IMR-90 (cell line): ENCODE measurements at regions not wholly inside any gene's neighbourhood (a gene's known extent, or its start where the extent isn't known, plus 50 kb on each side); places are given as distances from the start of the nearest gene placed in this dataset.

ENCODE experiments used
- ATAC-seq: fragments of 200-7000 bp; cut with Tn5 transposase; 2 replicates; pipeline ENCODE4 v1.9.1; 2020; ENCODE audit warnings: low read depth, mild to moderate bottlenecking, moderate library complexity
- BruUV-seq: library from RNA; stranded (reverse); fragments of 400-500 nt; replicated peaks from 2 replicates; lab custom pipeline; 2021; lab: Mats Ljungman, UMichigan
- CTCF ChIA-PET: fragments of 300-600 bp; formaldehyde crosslinking; extraction: SDS; loops from one replicate; lab custom pipeline; 2021; ENCODE audit warnings: antibody characterized with exemption; lab: Yijun Ruan, JAX
- POLR2A ChIA-PET: fragments of 300-600 bp; sonication (Branson Sonifier 250); formaldehyde crosslinking; loops from one replicate; lab custom pipeline; 2022; ENCODE audit warnings: antibody characterized with exemption; ENCODE audit not compliant: unreplicated experiment; lab: Charles Lee
- DNase-seq: peaks from one replicate; pipeline ENCODE4 v3.0.0; 2013
- H2AFZ ChIP-seq: replicated peaks from 2 replicates; pipeline ENCODE3; 2013; ENCODE audit warnings: low read length, mild to moderate bottlenecking; ENCODE audit not compliant: poor library complexity
- H2AK5ac ChIP-seq: 2 replicates; pipeline ENCODE4 v1.6.1; 2013; ENCODE audit warnings: low read depth, low read length, inconsistent platforms
- H2AK9ac ChIP-seq: replicated peaks from 2 replicates; pipeline ENCODE3; 2013; ENCODE audit warnings: mild to moderate bottlenecking, low read depth, low read length, moderate library complexity; ENCODE audit not compliant: poor library complexity
- H2BK120ac ChIP-seq: 2 replicates; pipeline ENCODE4 v1.6.1; 2013; ENCODE audit warnings: low read depth, low read length, inconsistent platforms
- H2BK15ac ChIP-seq: 3 replicates; pipeline ENCODE4 v1.6.1; 2013; ENCODE audit warnings: low read depth, low read length, inconsistent platforms
- H2BK20ac ChIP-seq: 2 replicates; pipeline ENCODE4 v1.6.1; 2013; ENCODE audit warnings: low read depth, mild to moderate bottlenecking, inconsistent platforms, low read length, moderate library complexity
- H2BK5ac ChIP-seq: 2 replicates; pipeline ENCODE4 v1.6.1; 2013; ENCODE audit warnings: mild to moderate bottlenecking, low read depth, low read length, inconsistent platforms; ENCODE audit not compliant: poor library complexity, severe bottlenecking
- H3K14ac ChIP-seq: replicated peaks from 2 replicates; pipeline ENCODE4 v1.6.1; 2013; ENCODE audit warnings: low read depth, low read length, inconsistent platforms
- H3K18ac ChIP-seq: 2 replicates; pipeline ENCODE4 v1.6.1; 2013; ENCODE audit warnings: low read depth, low read length, control low read depth
- H3K23ac ChIP-seq: 2 replicates; pipeline ENCODE4 v1.6.1; 2013; ENCODE audit warnings: low read depth, low read length, inconsistent platforms
- H3K27ac ChIP-seq: 2 replicates; pipeline ENCODE4 v1.5.1; 2013; ENCODE audit warnings: mild to moderate bottlenecking, control low read depth, low read length; ENCODE audit not compliant: insufficient read depth
- H3K27me3 ChIP-seq: 2 replicates; pipeline ENCODE4 v1.6.1; 2013; ENCODE audit warnings: low read length; ENCODE audit not compliant: control insufficient read depth, insufficient read depth
- H3K36me3 ChIP-seq: 2 replicates; pipeline ENCODE4 v1.6.1; 2013; ENCODE audit warnings: low read length, mixed read lengths; ENCODE audit not compliant: control insufficient read depth, insufficient read depth
- H3K4ac ChIP-seq: 2 replicates; pipeline ENCODE4 v1.6.1; 2013; ENCODE audit warnings: low read depth, low read length, inconsistent platforms
- H3K4me1 ChIP-seq: 2 replicates; pipeline ENCODE4 v1.6.1; 2013; ENCODE audit warnings: low read length, mixed read lengths; ENCODE audit not compliant: control insufficient read depth, insufficient read depth
- H3K4me2 ChIP-seq: 2 replicates; pipeline ENCODE4 v1.6.1; 2013; ENCODE audit warnings: low read depth, mild to moderate bottlenecking, control low read depth, low read length, moderate library complexity
- H3K4me3 ChIP-seq: 2 replicates; pipeline ENCODE4 v1.5.1; 2013; ENCODE audit warnings: low read depth, mild to moderate bottlenecking, control low read depth, low read length, moderate library complexity; ENCODE audit not compliant: insufficient read depth
- H3K56ac ChIP-seq: 2 replicates; pipeline ENCODE4 v1.6.1; 2013; ENCODE audit warnings: low read length, inconsistent platforms; ENCODE audit not compliant: insufficient read depth; ENCODE audit errors: extremely low read depth
- H3K79me1 ChIP-seq, 2 experiments: 2 replicates each; pipeline ENCODE4 v1.6.1; 2013; ENCODE audit warnings: low read length in 2 of 2, inconsistent platforms in 1 of 2, low read depth in 1 of 2
- H3K9ac ChIP-seq: 2 replicates; pipeline ENCODE4 v1.6.1; 2013; ENCODE audit warnings: low read depth, low read length, control low read depth
- H3K9me1 ChIP-seq: 2 replicates; pipeline ENCODE4 v1.6.1; 2013; ENCODE audit warnings: low read length, inconsistent platforms; ENCODE audit not compliant: insufficient read depth
- H3K9me3 ChIP-seq: 2 replicates; pipeline ENCODE4 v1.6.1; 2013; ENCODE audit warnings: low read length; ENCODE audit not compliant: control insufficient read depth, insufficient read depth
- H4K20me1 ChIP-seq: 2 replicates; pipeline ENCODE4 v1.6.1; 2013; ENCODE audit warnings: low read length, inconsistent platforms; ENCODE audit not compliant: insufficient read depth
- H4K5ac ChIP-seq: 2 replicates; pipeline ENCODE4 v1.6.1; 2013; ENCODE audit warnings: mild to moderate bottlenecking, low read depth, low read length, control low read depth
- H4K8ac ChIP-seq, 2 experiments: 2 replicates each; pipeline ENCODE4 v1.6.1; 2013; ENCODE audit warnings: low read depth in 2 of 2, low read length in 2 of 2, control low read depth in 1 of 2, inconsistent platforms in 1 of 2
- H4K91ac ChIP-seq: 2 replicates; pipeline ENCODE4 v1.6.1; 2013; ENCODE audit warnings: low read depth, low read length, inconsistent platforms; ENCODE audit not compliant: insufficient read depth
- BHLHE40 ChIP-seq: fragments of 150-350 bp; IDR thresholded peaks from 2 replicates; pipeline ENCODE4 v1.6.1; 2016; ENCODE audit warnings: mild to moderate bottlenecking, low read depth, low read length
- CEBPB ChIP-seq: IDR thresholded peaks from 2 replicates; pipeline ENCODE4 v1.6.1; 2012; ENCODE audit warnings: low read depth, low read length, improper control_type of control experiment
- CHD1 ChIP-seq: IDR thresholded peaks from 2 replicates; pipeline ENCODE4 v1.6.1; 2012; ENCODE audit warnings: low read depth, low read length, improper control_type of control experiment
- CTCF ChIP-seq: conservative IDR thresholded peaks from 2 replicates; pipeline ENCODE4 v1.5.1; 2012; ENCODE audit warnings: mild to moderate bottlenecking, low read depth, low read length, improper control_type of control experiment
- ELK1 ChIP-seq: fragments of 150-350 bp; IDR thresholded peaks from 2 replicates; pipeline ENCODE4 v1.6.1; 2016; ENCODE audit warnings: low read depth, mild to moderate bottlenecking, low read length, moderate library complexity, borderline replicate concordance
- MAZ ChIP-seq: IDR thresholded peaks from 2 replicates; pipeline ENCODE4 v1.6.1; 2012; ENCODE audit warnings: low read depth, mild to moderate bottlenecking, low read length, improper control_type of control experiment, moderate library complexity, borderline replicate concordance
- MXI1 ChIP-seq: IDR thresholded peaks from 2 replicates; pipeline ENCODE4 v1.6.1; 2012; ENCODE audit warnings: low read depth, mild to moderate bottlenecking, low read length, moderate library complexity, borderline replicate concordance
- NFE2L2 ChIP-seq: fragments of 150-350 bp; IDR thresholded peaks from 2 replicates; pipeline ENCODE4 v1.6.1; 2016; ENCODE audit warnings: low read depth, mild to moderate bottlenecking, low read length
- POLR2A ChIP-seq: IDR thresholded peaks from 2 replicates; pipeline ENCODE4 v1.6.1; 2012; ENCODE audit warnings: mild to moderate bottlenecking, low read depth, low read length
- RAD21 ChIP-seq: IDR thresholded peaks from 2 replicates; pipeline ENCODE4 v1.6.1; 2012; ENCODE audit warnings: low read length, improper control_type of control experiment
- RCOR1 ChIP-seq: IDR thresholded peaks from 2 replicates; pipeline ENCODE4 v1.6.1; 2012; ENCODE audit warnings: mild to moderate bottlenecking, low read length, improper control_type of control experiment; ENCODE audit not compliant: insufficient replicate concordance
- RFX5 ChIP-seq: IDR thresholded peaks from 2 replicates; pipeline ENCODE4 v1.8.0; 2012; ENCODE audit warnings: low read depth, mild to moderate bottlenecking, low read length, moderate library complexity
- SMC3 ChIP-seq: fragments of 150-350 bp; IDR thresholded peaks from 2 replicates; pipeline ENCODE4 v1.6.1; 2016; ENCODE audit warnings: low read depth, mild to moderate bottlenecking, antibody characterized with exemption, low read length, moderate library complexity
- USF2 ChIP-seq: fragments of 150-350 bp; IDR thresholded peaks from 2 replicates; pipeline ENCODE4 v1.6.1; 2017; ENCODE audit warnings: mild to moderate bottlenecking, antibody characterized with exemption, low read length, low read depth
- WGBS, 2 experiments: methylation state at CpG; one replicate each; pipeline versions ENCODE4 v1.1.5 to v1.1.7; 2013; ENCODE audit warnings: missing lambda C conversion rate in 2 of 2; ENCODE audit not compliant: insufficient read length in 1 of 2; ENCODE audit errors: extremely low coverage in 2 of 2; 5-methylcytosine and 5-hydroxymethylcytosine counted together
- dilution Hi-C: fragments of 300-500 bp; cut with HindIII; formaldehyde crosslinking; loops from one replicate; pipeline ENCODE4 v1.14.3; 2018; ENCODE audit warnings: low sequenced_read_pairs; ENCODE audit not compliant: unreplicated experiment
- in situ Hi-C: fragments of 300-500 bp; cut with MboI; formaldehyde crosslinking; loops from 3 replicates; pipeline ENCODE4 v1.14.3; 2019; ENCODE audit warnings: low sequenced_read_pairs, inconsistent platforms, mixed read lengths
- intact Hi-C: fragments of 100-400 bp; cut with micrococcal nuclease; formaldehyde crosslinking; loops from 2 replicates; pipeline ENCODE4 v1.10.0; 2022

GRCh38 chr13:72571191-72571590, 156.2 kb downstream of the MZT1 start:
- no peak overlapping the region for H3K14ac ChIP-seq
- H2AK5ac ChIP-seq, result no peak overlapping the region
- WGBS, 2 experiments, result 100% methylated on average over 1 of the region's 2 CpGs; no CpG with 5 or more reads in 1 of the 2 experiments
- no peaks in the 10 kb centered on the region for H3K36me3 ChIP-seq
- H4K8ac ChIP-seq, result no peak overlapping the region
- no peak overlapping the region for H2BK5ac ChIP-seq
- ATAC-seq (no peak), DNase-seq (no peak)
- TF ChIP-seq USF2 (no peak), MAZ (no peak), RFX5 (no peak), CTCF (no peak), POLR2A (no peak), MXI1 (no peak), NFE2L2 (no peak), BHLHE40 (no peak), ELK1 (no peak), RAD21 (no peak), SMC3 (no peak), CHD1 (no peak), CEBPB (no peak), RCOR1 (no peak)
- no peak overlapping the region for H4K91ac ChIP-seq
- in situ Hi-C loops, result loop anchor here (25.0 kb wide), 1 partner anchor 1259 kb away; no protein-coding TSS in a partner anchor
- H4K5ac ChIP-seq, result no peak overlapping the region
- H4K20me1 ChIP-seq, result no peaks in the 10 kb centered on the region
- ChIA-PET CTCF (interaction anchor here (0.6 kb wide), 1 partner anchor 1228 kb away, joined by 3 read pairs; no protein-coding TSS in a partner anchor), POLR2A (no interaction called here)
- no peak overlapping the region for H2BK20ac ChIP-seq
- H3K27me3 ChIP-seq, result no peaks in the 10 kb centered on the region
- H2BK15ac ChIP-seq, result no peak overlapping the region
- no peak overlapping the region for H2AK9ac ChIP-seq
- H2BK120ac ChIP-seq, result no peak overlapping the region
- no peak overlapping the region for H3K4me2 ChIP-seq
- H3K56ac ChIP-seq, result no peak overlapping the region
- no peak overlapping the region for H3K27ac ChIP-seq
- intact Hi-C loops, result no loop called here
- H3K23ac ChIP-seq, result no peak overlapping the region
- H3K18ac ChIP-seq, result no peak overlapping the region
- no peak overlapping the region for H3K9ac ChIP-seq
- dilution Hi-C loops, result no loop called here
- H2AFZ ChIP-seq, result no peak overlapping the region
- no peaks in the 10 kb centered on the region for H3K4me1 ChIP-seq
- no TSS peak for BruUV-seq
- H3K9me1 ChIP-seq, result no peaks in the 10 kb centered on the region
- H3K4ac ChIP-seq, result no peak overlapping the region
- no peaks in the 10 kb centered on the region for H3K9me3 ChIP-seq
- H3K4me3 ChIP-seq, result no peak overlapping the region
- H3K79me1 ChIP-seq, result no peaks in the 10 kb centered on the region
